DND-41 (cell line): ENCODE measurements at regions not wholly inside any gene's neighbourhood (a gene's known extent, or its start where the extent isn't known, plus 50 kb on each side); places are given as distances from the start of the nearest gene placed in this dataset.

Source experiments
- EZH2 ChIP-seq: IDR thresholded peaks from 3 replicates; pipeline ENCODE4 v1.6.1; 2012; ENCODE audit warnings: borderline replicate concordance, low read depth, mild to moderate bottlenecking, moderate library complexity, low read length, inconsistent platforms; ENCODE audit not compliant: severe bottlenecking
- TF ChIP-seq, protein P1 (sequence below): IDR thresholded peaks from 2 replicates; pipeline ENCODE4 v1.5.1; 2012; ENCODE audit warnings: borderline replicate concordance, low read length, moderate library complexity, mild to moderate bottlenecking; ENCODE audit not compliant: poor library complexity, severe bottlenecking; ENCODE audit errors: extremely low read depth

DNA sequence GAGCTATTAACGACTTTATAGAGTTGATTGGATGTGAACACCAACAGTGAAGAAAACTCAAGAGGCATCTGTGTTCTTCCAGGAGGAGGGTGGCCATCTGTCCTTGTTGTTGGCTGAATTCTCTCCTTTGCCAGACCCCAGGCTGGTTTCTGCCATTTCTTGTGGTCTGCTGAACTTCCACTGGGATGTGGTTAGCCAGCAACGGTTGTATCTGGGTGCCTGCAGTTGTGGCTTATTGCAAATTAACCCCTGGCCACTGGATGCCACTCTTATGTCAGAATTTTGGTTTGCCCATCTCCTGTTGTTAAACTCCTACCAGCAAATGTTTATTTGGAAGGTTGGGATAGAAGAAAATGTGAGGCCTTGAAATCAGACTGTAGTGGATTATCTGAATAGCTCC, 163.6 kb upstream of the TBC1D5 start:
- TF ChIP-seq, protein P1, sequence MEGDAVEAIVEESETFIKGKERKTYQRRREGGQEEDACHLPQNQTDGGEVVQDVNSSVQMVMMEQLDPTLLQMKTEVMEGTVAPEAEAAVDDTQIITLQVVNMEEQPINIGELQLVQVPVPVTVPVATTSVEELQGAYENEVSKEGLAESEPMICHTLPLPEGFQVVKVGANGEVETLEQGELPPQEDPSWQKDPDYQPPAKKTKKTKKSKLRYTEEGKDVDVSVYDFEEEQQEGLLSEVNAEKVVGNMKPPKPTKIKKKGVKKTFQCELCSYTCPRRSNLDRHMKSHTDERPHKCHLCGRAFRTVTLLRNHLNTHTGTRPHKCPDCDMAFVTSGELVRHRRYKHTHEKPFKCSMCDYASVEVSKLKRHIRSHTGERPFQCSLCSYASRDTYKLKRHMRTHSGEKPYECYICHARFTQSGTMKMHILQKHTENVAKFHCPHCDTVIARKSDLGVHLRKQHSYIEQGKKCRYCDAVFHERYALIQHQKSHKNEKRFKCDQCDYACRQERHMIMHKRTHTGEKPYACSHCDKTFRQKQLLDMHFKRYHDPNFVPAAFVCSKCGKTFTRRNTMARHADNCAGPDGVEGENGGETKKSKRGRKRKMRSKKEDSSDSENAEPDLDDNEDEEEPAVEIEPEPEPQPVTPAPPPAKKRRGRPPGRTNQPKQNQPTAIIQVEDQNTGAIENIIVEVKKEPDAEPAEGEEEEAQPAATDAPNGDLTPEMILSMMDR, result peak; percentile 90
- TF ChIP-seq EZH2, result no peak
